Nephron progenitor cell (in vitro differentiated cells): ENCODE measurements at regions not wholly inside any gene's neighbourhood (a gene's known extent, or its start where the extent isn't known, plus 50 kb on each side); places are given as distances from the start of the nearest gene placed in this dataset.

Source experiments
- DNase-seq: peaks from one replicate; pipeline ENCODE4 v3.0.0; 2021
- H3K27ac Mint-ChIP-seq: 2 replicates; pipeline ENCODE4 v1.8.0; 2021; ENCODE audit warnings: mild to moderate bottlenecking, moderate library complexity, mixed read lengths
- H3K27me3 Mint-ChIP-seq: 2 replicates; pipeline ENCODE4 v1.8.0; 2021; ENCODE audit warnings: mild to moderate bottlenecking, low read depth, mixed read lengths; ENCODE audit not compliant: poor library complexity
- H3K36me3 Mint-ChIP-seq: 2 replicates; pipeline ENCODE4 v1.8.0; 2021; ENCODE audit warnings: low read depth, mixed read lengths
- H3K4me1 Mint-ChIP-seq: 2 replicates; pipeline ENCODE4 v1.8.0; 2021; ENCODE audit warnings: mixed read lengths
- H3K4me3 Mint-ChIP-seq: 2 replicates; pipeline ENCODE4 v1.8.0; 2021; ENCODE audit warnings: mild to moderate bottlenecking, moderate library complexity, mixed read lengths
- H3K9me3 Mint-ChIP-seq: 2 replicates; pipeline ENCODE4 v1.8.0; 2021; ENCODE audit warnings: mild to moderate bottlenecking, moderate library complexity, mixed read lengths
- TF ChIP-seq, protein P1 (sequence below): fragments of 200-600 bp; sonication (generic); IDR thresholded peaks from 2 replicates; pipeline ENCODE4 v1.5.0; 2021; ENCODE audit warnings: antibody characterized with exemption

DNA sequence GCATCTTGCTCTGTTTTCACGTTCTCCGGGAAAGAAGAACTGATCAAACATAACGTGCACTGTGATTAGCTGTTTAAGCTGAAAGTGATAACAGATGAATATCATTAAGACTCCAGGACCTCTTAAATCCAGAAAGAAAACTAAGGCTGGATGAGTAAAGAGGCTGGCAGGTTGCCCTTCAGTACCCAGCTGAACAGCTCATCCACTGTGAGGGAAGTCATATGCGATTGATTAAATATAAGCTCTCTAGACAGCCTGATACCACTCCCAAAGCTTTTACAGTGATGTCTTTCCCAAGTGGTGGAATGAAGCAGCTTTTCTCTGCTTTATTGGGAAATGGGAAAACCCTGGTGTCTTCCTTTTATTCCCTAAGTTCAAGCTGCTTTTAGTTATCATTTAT is 116.9 kb downstream of the EFNB2 start:
- Mint-ChIP-seq H3K4me3 (no peak overlapping the region), H3K36me3 (no peaks in the 10 kb centered on the region), H3K4me1 (peaks cover 30% of the 10 kb centered on the region), H3K27ac (no peak overlapping the region), H3K27me3 (no peaks in the 10 kb centered on the region), H3K9me3 (peaks cover 5% of the 10 kb centered on the region)
- DNase-seq = no peak
- TF ChIP-seq, protein P1, sequence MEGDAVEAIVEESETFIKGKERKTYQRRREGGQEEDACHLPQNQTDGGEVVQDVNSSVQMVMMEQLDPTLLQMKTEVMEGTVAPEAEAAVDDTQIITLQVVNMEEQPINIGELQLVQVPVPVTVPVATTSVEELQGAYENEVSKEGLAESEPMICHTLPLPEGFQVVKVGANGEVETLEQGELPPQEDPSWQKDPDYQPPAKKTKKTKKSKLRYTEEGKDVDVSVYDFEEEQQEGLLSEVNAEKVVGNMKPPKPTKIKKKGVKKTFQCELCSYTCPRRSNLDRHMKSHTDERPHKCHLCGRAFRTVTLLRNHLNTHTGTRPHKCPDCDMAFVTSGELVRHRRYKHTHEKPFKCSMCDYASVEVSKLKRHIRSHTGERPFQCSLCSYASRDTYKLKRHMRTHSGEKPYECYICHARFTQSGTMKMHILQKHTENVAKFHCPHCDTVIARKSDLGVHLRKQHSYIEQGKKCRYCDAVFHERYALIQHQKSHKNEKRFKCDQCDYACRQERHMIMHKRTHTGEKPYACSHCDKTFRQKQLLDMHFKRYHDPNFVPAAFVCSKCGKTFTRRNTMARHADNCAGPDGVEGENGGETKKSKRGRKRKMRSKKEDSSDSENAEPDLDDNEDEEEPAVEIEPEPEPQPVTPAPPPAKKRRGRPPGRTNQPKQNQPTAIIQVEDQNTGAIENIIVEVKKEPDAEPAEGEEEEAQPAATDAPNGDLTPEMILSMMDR = no peak

DNA sequence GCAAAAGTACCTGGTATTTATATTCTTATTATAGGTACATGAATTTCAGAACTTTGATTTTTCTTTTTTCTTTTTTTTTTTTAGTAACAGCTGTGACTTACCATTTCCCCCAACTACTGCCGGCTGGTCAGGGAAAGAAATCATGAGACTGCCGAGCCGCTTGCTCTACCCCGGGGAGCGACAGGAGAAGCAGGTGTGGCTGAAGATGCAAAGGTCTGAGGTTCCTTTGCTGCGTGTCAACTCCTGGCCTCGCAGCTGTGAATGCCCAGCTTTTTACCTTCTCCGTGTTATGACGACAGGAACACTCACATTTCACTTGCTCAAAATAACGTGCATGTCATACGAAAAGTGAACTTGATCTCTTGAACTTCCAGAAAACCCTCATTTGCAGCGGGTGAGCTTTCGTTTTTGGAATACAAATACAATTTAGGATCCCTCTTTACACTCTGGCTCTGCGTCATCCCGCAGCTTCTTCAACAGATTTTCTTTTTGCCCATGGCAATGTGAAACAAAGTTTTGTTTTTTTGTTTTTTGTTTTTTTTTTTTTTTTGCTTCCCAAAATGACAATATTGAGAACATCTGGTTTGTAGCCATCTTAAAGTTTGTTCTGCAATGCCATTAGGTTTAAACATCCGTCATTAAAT is 117.9 kb downstream of the EFNB2 start:
- no peaks in the 10 kb centered on the region for H3K36me3 Mint-ChIP-seq
- peaks cover 20% of the 10 kb centered on the region for H3K4me1 Mint-ChIP-seq
- DNase-seq = no peak
- H3K9me3 Mint-ChIP-seq = peaks cover 3% of the 10 kb centered on the region
- no peak overlapping the region for H3K4me3 Mint-ChIP-seq
- H3K27ac Mint-ChIP-seq = no peak overlapping the region
- TF ChIP-seq, protein P1 = no peak
- no peaks in the 10 kb centered on the region for H3K27me3 Mint-ChIP-seq

DNA sequence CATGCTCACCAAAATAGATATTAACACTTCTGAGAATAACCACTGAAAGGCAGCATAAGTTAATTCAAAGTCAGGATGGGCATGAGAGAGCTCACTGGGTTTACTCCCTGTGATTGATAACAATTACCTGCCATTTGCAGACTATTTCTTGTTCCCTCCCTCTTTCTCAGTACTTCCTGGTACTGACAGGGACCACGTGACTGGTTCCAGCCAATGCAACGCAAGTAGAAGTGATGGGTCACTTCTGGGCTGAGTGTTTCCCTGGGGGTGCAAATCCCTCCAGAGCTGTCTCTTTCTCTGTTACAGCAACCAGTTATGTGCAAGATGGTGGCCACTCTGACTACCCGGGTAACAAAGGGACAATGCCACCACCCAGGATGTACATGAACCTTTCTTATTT is 118.8 kb downstream of the EFNB2 start:
- H3K9me3 Mint-ChIP-seq = no peaks in the 10 kb centered on the region
- H3K36me3 Mint-ChIP-seq = no peaks in the 10 kb centered on the region
- H3K4me1 Mint-ChIP-seq = peaks cover 17% of the 10 kb centered on the region
- no peaks in the 10 kb centered on the region for H3K27me3 Mint-ChIP-seq
- TF ChIP-seq, protein P1 = no peak
- no peak overlapping the region for H3K27ac Mint-ChIP-seq
- no peak overlapping the region for H3K4me3 Mint-ChIP-seq
- DNase-seq = no peak

DNA sequence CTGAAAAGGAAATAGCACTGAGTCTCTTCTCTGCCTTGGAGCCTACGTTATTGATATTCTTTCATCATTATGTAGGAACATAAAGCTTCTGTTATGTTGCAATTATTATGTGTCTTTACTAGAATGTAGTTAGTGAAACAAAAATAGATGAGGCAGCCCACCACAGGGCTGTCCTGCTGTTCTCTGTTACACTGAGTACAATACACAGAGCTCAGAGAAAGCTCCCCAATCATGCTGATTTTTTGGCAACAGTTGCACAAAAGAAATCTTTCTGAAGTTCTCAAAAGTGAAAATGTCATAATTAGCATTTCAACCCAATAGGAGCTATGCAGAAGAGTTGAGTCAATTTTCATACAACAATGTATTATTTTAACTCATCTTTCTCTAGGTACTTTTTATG is 119.5 kb downstream of the EFNB2 start:
- no peaks in the 10 kb centered on the region for H3K9me3 Mint-ChIP-seq
- H3K27me3 Mint-ChIP-seq = no peaks in the 10 kb centered on the region
- no peaks in the 10 kb centered on the region for H3K36me3 Mint-ChIP-seq
- DNase-seq = no peak
- no peak overlapping the region for H3K4me3 Mint-ChIP-seq
- H3K27ac Mint-ChIP-seq = no peak overlapping the region
- peaks cover 17% of the 10 kb centered on the region for H3K4me1 Mint-ChIP-seq
- TF ChIP-seq, protein P1 = no peak

DNA sequence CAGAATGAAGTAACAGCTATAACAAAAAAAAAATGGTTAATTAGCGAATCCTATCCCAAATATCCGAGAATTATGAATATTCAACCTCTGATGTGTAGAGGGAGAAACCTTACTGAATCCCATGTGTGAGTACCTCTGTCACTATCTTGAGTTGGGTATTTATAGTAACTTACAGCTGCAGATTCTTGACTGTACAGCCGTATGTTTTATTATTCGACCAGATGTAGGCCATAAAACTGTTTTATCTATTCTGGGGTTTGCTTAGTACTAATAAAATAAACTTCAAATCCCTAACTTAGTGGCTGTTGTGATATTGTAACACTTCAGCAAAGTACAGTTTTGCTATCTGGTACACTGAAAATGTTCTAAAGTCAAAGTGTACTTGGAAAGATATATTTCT is 120.0 kb downstream of the EFNB2 start:
- no peaks in the 10 kb centered on the region for H3K27me3 Mint-ChIP-seq
- peaks cover 17% of the 10 kb centered on the region for H3K4me1 Mint-ChIP-seq
- no peak overlapping the region for H3K4me3 Mint-ChIP-seq
- no peak overlapping the region for H3K27ac Mint-ChIP-seq
- no peak for DNase-seq
- H3K9me3 Mint-ChIP-seq = no peaks in the 10 kb centered on the region
- TF ChIP-seq, protein P1 = no peak
- H3K36me3 Mint-ChIP-seq = no peaks in the 10 kb centered on the region

DNA sequence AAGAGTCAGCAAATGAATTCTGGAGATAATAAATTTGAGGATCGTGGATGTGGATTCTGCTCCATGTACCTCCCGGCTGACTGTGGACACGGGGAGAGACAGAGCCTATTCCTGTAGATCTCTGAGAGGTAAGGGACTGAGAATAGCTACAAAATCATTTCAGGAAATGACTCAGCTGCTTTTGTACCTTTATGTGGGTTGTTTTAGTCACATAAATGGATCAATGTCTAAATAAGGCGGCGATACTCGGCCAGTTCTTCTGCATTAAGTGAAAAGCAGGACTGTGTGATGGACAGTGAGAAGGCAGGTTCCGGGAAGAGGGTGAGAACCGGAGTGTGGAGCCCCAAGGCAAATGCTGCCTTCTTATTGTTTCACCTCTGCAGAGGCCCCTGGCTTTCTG is 128.1 kb downstream of the EFNB2 start:
- DNase-seq = no peak
- TF ChIP-seq, protein P1 = no peak
- peaks cover 7% of the 10 kb centered on the region for H3K27me3 Mint-ChIP-seq
- H3K4me3 Mint-ChIP-seq = no peak overlapping the region
- peaks cover 5% of the 10 kb centered on the region for H3K4me1 Mint-ChIP-seq
- H3K36me3 Mint-ChIP-seq = no peaks in the 10 kb centered on the region
- peaks cover 9% of the 10 kb centered on the region for H3K9me3 Mint-ChIP-seq
- H3K27ac Mint-ChIP-seq = no peak overlapping the region
